ENCODE measurements at regions not wholly inside any gene's neighbourhood (a gene's known extent, or its start where the extent isn't known, plus 50 kb on each side); places are given as distances from the start of the nearest gene placed in this dataset.

- no peak overlapping the region for H3K4me3 ChIP-seq (ENCODE audit: low read depth in 2 of 2, low read length in 1 of 2)
- DNase-seq = no peak
- H3F3A ChIP-seq (replicated peaks; ENCODE audit: insufficient read depth) = no peaks in the 10 kb centered on the region
- H3K36me3 ChIP-seq (replicated peaks in 1 of 2; ENCODE audit: control insufficient read depth in 1 of 2, insufficient read depth in 2 of 2, low read length in 1 of 2) = no peaks in the 10 kb centered on the region
- ChIA-PET CTCF (no interaction called here), POLR2A (no interaction called here)
- no peak for TF ChIP-seq RCOR1 (IDR thresholded peaks at IDR 0.05; ENCODE audit: low read length)
- TF ChIP-seq CHD2 (IDR thresholded peaks at IDR 0.05; ENCODE audit: low read length, partially characterized antibody) = no peak
- TF ChIP-seq MXI1 (IDR thresholded peaks at IDR 0.05; ENCODE audit: low read depth, low read length) = no peak
- no peak for TF ChIP-seq IRF3 (IDR thresholded peaks at IDR 0.05; ENCODE audit: low read depth, low read length)
- no peak for TF ChIP-seq TEAD4 (IDR thresholded peaks at IDR 0.05; ENCODE audit: borderline replicate concordance, insufficient read depth)
- H3K79me2 ChIP-seq (ENCODE audit: insufficient read depth) = no peaks in the 10 kb centered on the region
- no peaks in the 10 kb centered on the region for H3K9me3 ChIP-seq
- no peaks in the 10 kb centered on the region for H3K27me3 ChIP-seq (ENCODE audit: insufficient read depth)
- 7% methylated on average over 4 of the region's 4 CpGs for WGBS (ENCODE audit: low lambda C conversion rate)
- no peak overlapping the region for H3K9ac ChIP-seq
- no peak overlapping the region for H2AFZ ChIP-seq (ENCODE audit: low read depth)
- H3K4me1 ChIP-seq (ENCODE audit: control insufficient read depth in 1 of 2, insufficient read depth in 2 of 2, low read depth in 1 of 2, low read length in 1 of 2) = no peaks in the 10 kb centered on the region
- H3K4me2 ChIP-seq = no peak overlapping the region
- no peak overlapping the region for H3K27ac ChIP-seq (ENCODE audit: low read depth in 2 of 2, low read length in 1 of 2)
- H3K9me2 ChIP-seq = no peaks in the 10 kb centered on the region
- H4K20me1 ChIP-seq (ENCODE audit: insufficient read depth) = no peaks in the 10 kb centered on the region
Observed at GRCh38 chr9:1521547-1521946, 471.4 kb downstream of the DMRT2 start.

GRCh38 chr9:1522219-1522767 is 472.1 kb downstream of the DMRT2 start:
- H3K27ac ChIP-seq (ENCODE audit: low read depth in 2 of 2, low read length in 1 of 2) = no peak overlapping the region
- TF ChIP-seq NRF1 (IDR thresholded peaks at IDR 0.05; ENCODE audit: low read depth, low read length) (no peak), ELF1 (IDR thresholded peaks at IDR 0.05) (no peak), FOXM1 (IDR thresholded peaks at IDR 0.05; ENCODE audit: low read depth) (no peak), USF1 (IDR thresholded peaks at IDR 0.05; ENCODE audit: borderline replicate concordance, low read depth) (no peak), GATA2 (CRISPR knock-in tag; IDR thresholded peaks at IDR 0.05) (no peak)
- no peak overlapping the region for H3K9ac ChIP-seq
- H3K4me1 ChIP-seq (ENCODE audit: control insufficient read depth in 1 of 2, insufficient read depth in 2 of 2, low read depth in 1 of 2, low read length in 1 of 2) = no peaks in the 10 kb centered on the region
- no peaks in the 10 kb centered on the region for H3F3A ChIP-seq (replicated peaks; ENCODE audit: insufficient read depth)
- H3K27me3 ChIP-seq (ENCODE audit: insufficient read depth) = no peaks in the 10 kb centered on the region
- H3K9me3 ChIP-seq = no peaks in the 10 kb centered on the region
- no peak for DNase-seq
- H2AFZ ChIP-seq (ENCODE audit: low read depth) = no peak overlapping the region
- no peaks in the 10 kb centered on the region for H3K79me2 ChIP-seq (ENCODE audit: insufficient read depth)
- CTCF ChIA-PET = no interaction called here
- POLR2A ChIA-PET = no interaction called here
- H3K4me3 ChIP-seq (ENCODE audit: low read depth in 2 of 2, low read length in 1 of 2) = no peak overlapping the region
- WGBS (ENCODE audit: low lambda C conversion rate) = 0% methylated on average over 1 of the region's 1 CpG
- H3K9me2 ChIP-seq = no peaks in the 10 kb centered on the region
- H3K36me3 ChIP-seq (replicated peaks in 1 of 2; ENCODE audit: control insufficient read depth in 1 of 2, insufficient read depth in 2 of 2, low read length in 1 of 2) = no peaks in the 10 kb centered on the region
- no peaks in the 10 kb centered on the region for H4K20me1 ChIP-seq (ENCODE audit: insufficient read depth)
- H3K4me2 ChIP-seq = no peak overlapping the region

GRCh38 chr9:1528456-1528855 is 478.3 kb downstream of the DMRT2 start:
- 5% methylated on average over 2 of the region's 2 CpGs for WGBS (ENCODE audit: low lambda C conversion rate)
- H3K4me3 ChIP-seq (ENCODE audit: low read depth in 2 of 2, low read length in 1 of 2) = no peak overlapping the region
- no peaks in the 10 kb centered on the region for H4K20me1 ChIP-seq (ENCODE audit: insufficient read depth)
- H2AFZ ChIP-seq (ENCODE audit: low read depth) = no peak overlapping the region
- DNase-seq = no peak
- H3K9me2 ChIP-seq = no peaks in the 10 kb centered on the region
- no peak overlapping the region for H3K9ac ChIP-seq
- H3K4me1 ChIP-seq (ENCODE audit: control insufficient read depth in 1 of 2, insufficient read depth in 2 of 2, low read depth in 1 of 2, low read length in 1 of 2) = no peaks in the 10 kb centered on the region
- no peak overlapping the region for H3K4me2 ChIP-seq
- H3K36me3 ChIP-seq (replicated peaks in 1 of 2; ENCODE audit: control insufficient read depth in 1 of 2, insufficient read depth in 2 of 2, low read length in 1 of 2) = no peaks in the 10 kb centered on the region
- POLR2A ChIA-PET = no interaction called here
- no peaks in the 10 kb centered on the region for H3K27me3 ChIP-seq (ENCODE audit: insufficient read depth)
- no peak overlapping the region for H3K27ac ChIP-seq (ENCODE audit: low read depth in 2 of 2, low read length in 1 of 2)
- H3F3A ChIP-seq (replicated peaks; ENCODE audit: insufficient read depth) = no peaks in the 10 kb centered on the region
- no peaks in the 10 kb centered on the region for H3K9me3 ChIP-seq
- H3K79me2 ChIP-seq (ENCODE audit: insufficient read depth) = no peaks in the 10 kb centered on the region
- CTCF ChIA-PET = no interaction called here
- TF ChIP-seq TAF1 (IDR thresholded peaks at IDR 0.05; ENCODE audit: borderline replicate concordance, low read depth, low read length) = no peak
- TF ChIP-seq USF2 (IDR thresholded peaks at IDR 0.05; ENCODE audit: borderline replicate concordance, low read depth, low read length) = no peak
- no peak for TF ChIP-seq ZBTB33 (IDR thresholded peaks at IDR 0.05; ENCODE audit: borderline replicate concordance, low read depth)
- no peak for TF ChIP-seq REST (IDR thresholded peaks at IDR 0.05; ENCODE audit: low read depth, low read length)
